A172 (cell line): ENCODE measurements at regions not wholly inside any gene's neighbourhood (a gene's known extent, or its start where the extent isn't known, plus 50 kb on each side); places are given as distances from the start of the nearest gene placed in this dataset.
"Not testable (repeated sequence)": the region's sequence is repeated elsewhere in the genome, so short reads cannot be mapped to it uniquely, and the experiment has no call there.

Experiments used
- DNase-seq: peaks from one replicate; pipeline ENCODE4 v3.0.0-alpha.2; 2015; ENCODE audit warnings: low spot score

DNA sequence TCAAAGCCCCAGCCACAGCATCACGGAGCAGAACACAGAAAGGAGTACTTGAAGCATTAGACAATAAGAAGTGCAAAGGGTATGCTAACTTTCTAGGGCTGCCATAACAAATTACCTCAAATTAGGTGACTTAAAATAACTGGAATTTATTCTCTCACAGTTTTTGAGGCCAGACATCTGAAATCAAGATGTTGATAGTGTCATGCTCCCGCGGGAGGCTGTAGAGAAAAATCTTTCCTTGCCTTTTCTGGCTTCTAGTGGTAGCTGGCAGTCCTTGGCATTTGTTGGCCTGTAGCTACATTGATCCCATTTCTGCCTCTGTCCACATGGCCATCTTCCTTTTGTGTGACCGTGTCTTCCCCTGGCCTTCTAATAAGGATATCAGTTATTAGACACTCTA lies 51.9 kb upstream of the SPDL1 start:
- DNase-seq, result no peak

DNA sequence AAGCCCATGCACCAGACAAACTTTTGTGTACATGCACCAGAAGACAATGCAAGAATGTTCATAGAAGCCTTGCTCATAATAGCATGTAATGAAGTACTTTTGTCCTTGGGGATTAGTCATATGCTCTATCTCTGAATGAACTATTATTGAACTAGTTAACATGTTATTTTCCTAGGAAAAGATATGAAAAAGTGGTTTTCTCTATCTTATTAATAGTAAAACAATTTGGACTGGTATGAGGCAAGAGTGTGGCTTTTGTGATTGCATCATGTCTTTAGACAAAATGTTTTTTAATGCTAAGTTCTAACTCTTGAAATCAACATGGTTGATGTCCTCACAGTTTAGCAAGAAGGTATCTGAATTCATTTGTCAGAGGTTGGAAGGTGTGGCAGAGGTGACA lies 55.7 kb upstream of the SPDL1 start:
- no peak for DNase-seq

DNA sequence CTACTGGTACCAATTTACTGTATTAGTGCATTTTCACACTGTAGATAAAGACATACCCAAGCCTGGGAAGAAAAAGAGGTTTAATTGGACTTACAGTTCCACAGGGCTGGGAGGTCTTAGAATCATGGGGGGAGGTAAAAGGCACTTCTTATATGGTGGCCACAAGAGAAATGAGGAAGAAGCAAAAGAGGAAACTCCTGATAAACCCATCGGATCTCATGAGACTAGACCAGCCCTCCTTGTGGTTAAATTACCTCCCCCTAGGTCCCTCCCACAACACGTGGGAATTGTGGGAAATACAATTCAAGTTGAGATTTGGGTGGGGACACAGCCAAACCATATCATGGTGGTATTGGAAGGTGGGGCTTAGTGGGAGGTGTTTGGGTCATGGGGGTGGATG lies 56.5 kb upstream of the SPDL1 start:
- DNase-seq, result no peak

GRCh38 chr5:169522851-169523250 lies 60.7 kb upstream of the SPDL1 start:
- no peak for DNase-seq

- no peak for DNase-seq
Measured at GRCh38 chr5:169521366-169521983, 62.1 kb upstream of the SPDL1 start.

DNA sequence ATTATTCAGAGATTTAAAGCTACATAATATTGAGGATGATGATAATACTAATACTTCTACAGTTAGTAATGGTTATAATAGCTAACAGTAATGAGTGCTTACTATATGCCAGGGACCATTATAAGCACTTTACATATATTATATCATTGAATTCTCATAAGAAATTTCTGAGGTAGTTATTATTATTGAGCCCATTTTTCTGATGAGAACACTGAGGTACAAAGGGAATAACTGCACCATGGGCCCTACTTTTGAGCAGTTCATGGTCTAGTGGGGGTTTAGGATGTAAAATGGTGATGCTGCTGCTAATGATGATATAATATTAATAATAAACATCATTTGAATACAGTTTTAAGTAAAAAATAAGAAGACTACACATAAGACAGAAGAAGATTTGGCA lies 64.2 kb upstream of the SPDL1 start:
- no peak for DNase-seq

DNA sequence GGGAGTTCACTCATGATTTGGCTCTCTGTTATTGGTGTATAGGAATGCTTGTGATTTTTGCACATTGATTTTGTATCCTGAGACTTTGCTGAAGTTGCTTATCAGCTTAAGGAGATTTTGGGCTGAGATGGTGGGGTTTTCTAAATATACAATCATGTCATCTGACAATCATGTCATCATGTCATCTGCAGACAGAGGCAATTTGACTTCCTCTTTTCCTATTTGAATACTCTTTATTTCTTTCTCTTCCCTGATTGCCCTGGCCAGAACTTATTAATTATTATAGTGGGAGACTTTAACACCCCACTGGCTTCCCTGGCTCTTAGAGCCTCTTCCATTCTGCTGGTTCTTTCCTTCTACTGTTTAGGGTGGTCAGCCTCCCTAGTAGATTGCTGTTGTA lies 64.8 kb upstream of the SPDL1 start:
- DNase-seq, result not testable (repeated sequence)

- DNase-seq, result no peak
Measured at GRCh38 chr5:169512385-169512784, 71.2 kb upstream of the SPDL1 start.

GRCh38 chr5:169511708-169512107 lies 71.9 kb upstream of the SPDL1 start:
- DNase-seq, result no peak

DNA sequence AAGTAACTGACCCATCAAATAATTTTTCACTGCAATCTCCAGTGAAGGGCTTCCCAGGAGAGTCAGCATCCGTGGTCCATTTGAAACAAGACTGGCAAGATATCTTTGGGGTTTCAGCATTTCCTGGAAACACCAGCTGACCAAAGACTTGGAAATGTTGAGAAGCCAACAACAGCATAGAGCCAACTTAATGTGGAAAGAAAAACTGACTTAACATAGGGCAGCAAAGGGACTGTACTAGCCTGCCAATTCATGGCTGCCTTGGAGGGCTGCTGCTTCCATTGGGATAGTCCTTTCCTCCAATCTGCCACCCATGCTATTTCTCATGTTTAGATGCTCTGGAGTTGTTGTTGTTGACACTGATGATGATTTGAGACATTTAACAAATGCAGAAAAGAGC lies 76.5 kb upstream of the SPDL1 start:
- no peak for DNase-seq

- DNase-seq, result no peak
Measured at GRCh38 chr5:169503886-169504285, 79.7 kb upstream of the SPDL1 start.

DNA sequence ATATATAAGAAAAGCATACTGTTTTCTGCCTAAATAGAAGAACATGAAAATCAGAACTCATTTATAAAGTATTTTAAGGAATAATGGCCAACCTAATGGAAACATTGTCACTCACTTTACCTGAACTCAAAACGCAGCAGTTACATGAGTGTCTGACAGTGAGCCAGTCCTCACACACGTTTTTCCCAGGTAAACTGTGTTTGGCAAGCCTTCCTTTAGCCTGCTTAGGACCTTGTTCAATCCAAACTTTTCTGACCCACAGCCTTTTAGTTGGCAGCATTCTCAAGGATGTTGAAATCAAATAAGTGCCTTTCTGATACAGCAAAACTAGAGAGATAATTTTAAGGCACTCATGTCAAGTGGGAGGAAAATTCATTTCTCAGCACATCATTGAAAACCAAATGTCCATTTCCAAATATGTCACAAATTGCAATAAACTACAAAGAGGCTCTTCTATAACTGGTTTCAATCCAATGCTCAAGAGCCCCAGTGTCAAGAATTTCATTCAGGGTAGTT lies 83.5 kb upstream of the SPDL1 start:
- DNase-seq, result no peak

- no peak for DNase-seq
Measured at GRCh38 chr5:169496878-169497277, 86.7 kb upstream of the SPDL1 start.

DNA sequence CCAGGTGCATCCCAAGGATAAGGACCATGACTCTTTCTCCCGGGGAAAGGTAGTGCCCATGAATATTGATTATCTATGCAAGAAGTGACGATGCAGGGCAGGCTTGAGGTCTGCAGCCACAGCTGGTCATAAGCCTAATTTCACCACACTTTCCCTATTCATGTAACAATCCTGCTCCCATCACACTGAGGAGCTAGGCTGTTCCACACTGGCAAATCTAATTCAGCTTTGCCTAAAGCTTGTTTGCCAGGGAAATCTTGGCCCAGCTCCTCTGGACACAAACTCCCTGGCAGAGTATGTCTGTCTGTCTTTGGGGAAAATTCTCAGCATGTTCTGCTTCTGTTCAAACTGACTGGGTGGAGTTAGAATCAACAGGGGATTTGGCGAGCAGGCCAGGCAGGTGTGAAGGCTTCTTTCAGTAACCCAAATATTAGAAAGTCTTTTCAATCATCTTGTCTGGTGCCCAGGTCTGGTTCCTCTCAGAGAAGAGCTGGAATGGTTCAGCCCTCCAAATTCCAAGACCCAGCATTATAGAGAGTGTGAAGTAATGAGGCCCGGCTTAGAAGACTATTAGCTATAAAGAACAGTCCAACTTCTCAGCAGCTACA lies 88.5 kb upstream of the SPDL1 start:
- DNase-seq, result no peak

GRCh38 chr5:169494383-169494935 lies 89.1 kb upstream of the SPDL1 start:
- peak; percentile 15 for DNase-seq

DNA sequence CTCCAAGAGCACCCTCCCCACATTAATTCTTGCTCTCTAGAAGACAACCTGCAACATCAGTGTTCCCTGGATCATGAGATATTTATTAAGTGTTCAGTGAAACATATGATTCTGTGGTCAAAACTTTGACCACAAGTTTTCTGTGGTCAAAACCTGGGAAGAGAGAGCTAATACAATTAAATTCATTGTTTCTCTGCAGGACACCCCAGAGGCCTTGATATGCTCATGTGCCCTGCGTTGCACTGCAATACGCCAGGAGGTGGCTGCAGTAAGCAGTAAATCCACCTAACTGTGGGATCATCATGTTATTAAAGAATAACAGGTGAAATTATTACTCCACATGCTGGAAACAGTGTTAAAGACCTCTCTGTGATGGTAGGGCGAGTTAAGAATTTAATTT lies 109.3 kb upstream of the SPDL1 start:
- DNase-seq, result no peak

- DNase-seq, result no peak
Measured at GRCh38 chr5:169472544-169472943, 111.0 kb upstream of the SPDL1 start.

DNA sequence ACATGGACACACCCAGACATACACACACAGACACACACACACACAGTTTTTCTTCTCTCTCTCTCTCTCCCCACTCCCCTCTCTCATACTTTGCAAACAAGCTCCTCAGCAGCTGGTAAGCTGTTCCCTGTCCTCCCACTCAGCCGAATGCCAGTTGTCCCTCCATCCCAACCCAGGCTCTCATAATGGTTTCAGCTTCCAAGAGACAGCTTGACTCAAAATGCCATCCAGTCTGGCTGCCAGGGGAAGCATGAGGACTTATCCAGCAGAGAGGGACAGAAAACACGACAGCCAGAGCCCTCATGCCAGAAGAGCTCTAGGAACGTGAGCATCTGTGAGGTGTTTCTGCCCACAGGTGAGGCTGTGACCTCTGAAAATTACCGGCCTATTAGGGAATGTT lies 112.6 kb upstream of the SPDL1 start:
- no peak for DNase-seq

DNA sequence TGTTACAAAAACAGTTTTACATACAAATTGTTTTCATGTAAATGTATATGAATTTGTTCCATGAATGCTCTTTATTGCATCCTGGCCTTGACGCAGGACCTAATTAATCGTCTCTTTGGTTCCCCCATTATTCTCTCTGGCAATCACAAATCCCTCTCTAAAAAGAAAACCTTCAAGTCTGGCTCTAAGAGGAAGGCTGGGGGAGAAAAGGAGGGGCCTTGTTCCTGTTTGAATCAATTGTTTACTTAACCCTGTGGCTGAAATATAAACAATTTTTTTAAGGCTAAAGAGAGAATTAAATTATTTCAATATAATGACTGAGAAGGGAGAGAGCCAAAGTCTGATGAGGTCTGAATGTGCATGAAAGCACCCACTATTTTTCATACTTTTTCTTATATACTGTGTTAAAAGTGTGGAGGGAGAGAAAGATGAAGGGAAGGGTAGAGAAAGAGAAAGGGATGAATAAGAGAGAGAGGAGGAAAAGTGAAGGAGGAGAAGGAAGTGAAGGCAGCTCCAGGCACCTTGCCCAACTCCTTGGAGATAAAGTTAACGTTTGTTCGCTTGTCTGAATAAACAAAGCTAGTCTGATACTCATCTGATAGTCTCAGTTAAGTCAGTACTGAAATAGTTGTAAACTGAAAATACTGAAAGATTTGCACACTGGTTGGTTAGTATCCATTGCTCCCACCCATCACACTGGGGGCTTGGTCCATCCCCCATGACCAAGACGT lies 116.4 kb upstream of the SPDL1 start:
- no peak for DNase-seq

DNA sequence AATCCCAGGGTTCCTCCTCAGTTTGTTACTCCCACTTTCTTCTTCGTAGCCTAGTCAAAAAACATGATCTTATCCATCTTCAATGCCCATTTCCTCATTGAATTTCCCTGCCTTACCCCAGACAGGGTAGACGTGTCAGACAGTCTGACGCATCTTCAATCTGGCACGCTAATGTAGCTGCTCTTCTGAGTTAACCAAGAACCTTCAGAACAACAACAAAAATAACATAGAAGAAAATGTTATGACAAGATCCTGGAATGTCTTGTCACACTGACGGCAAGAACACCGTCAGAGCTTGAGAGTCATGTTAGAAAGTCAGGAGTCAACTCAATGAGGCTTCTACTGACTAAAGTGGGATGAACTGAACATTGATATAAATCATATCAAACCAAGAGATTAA lies 122.7 kb upstream of the SPDL1 start:
- DNase-seq, result no peak

GRCh38 chr5:169460123-169460522 lies 123.5 kb upstream of the SPDL1 start:
- DNase-seq, result no peak

DNA sequence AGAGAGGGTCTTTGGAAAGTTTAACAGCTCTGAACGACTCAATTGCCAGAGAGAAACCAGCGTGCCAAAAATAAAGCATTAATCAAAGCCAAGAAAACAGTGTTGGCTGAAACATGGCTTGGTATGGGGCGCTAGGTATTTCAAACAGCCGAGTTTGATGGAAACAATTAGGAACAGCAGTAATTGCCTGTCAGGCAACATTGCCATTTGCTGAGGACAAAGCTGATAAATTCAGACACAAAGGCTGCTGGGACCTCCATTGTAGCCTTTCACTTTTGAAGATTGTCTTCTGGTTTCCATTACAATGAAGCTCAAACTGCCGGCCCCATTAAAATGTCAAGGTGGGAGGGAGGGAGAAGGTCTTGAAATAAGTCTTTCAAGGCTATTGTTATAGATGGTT lies 125.4 kb upstream of the SPDL1 start:
- no peak for DNase-seq

DNA sequence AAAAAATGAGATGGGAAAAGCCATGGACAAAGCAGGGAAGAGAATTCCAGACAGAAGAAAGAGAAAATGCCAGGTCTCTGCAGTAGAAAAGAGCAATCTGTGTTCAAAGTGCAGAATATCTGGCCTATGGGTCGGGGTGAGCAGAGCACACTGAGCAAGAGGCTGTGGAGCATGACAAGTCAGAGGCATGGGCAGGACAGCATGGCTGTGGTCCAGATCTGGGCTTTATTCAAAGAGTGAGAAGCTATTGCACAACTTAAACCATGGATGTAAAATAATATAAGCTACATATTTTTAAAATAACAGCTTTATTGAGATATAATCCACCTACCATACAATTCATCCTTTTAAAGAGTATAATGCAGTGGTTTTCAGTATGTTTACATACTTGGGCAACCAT lies 133.1 kb upstream of the SPDL1 start:
- DNase-seq, result no peak
